Karpas-422 (cell line): ENCODE measurements at regions not wholly inside any gene's neighbourhood (a gene's known extent, or its start where the extent isn't known, plus 50 kb on each side); places are given as distances from the start of the nearest gene placed in this dataset.

Experiments
- DNase-seq: peaks from one replicate; pipeline ENCODE4 v3.0.0-alpha.2; 2015
- H2AFZ ChIP-seq: fragments of 200-600 bp; sonication (generic); 2 replicates; pipeline ENCODE4 v1.6.1; 2014; ENCODE audit warnings: antibody characterized with exemption, low read length, mixed read lengths
- H3K27ac ChIP-seq: fragments of 200-600 bp; sonication (generic); 2 replicates; pipeline ENCODE4 v1.5.1; 2014; ENCODE audit warnings: mild to moderate bottlenecking, low read length, moderate library complexity
- H3K27me3 ChIP-seq: fragments of 200-600 bp; sonication (generic); 2 replicates; pipeline ENCODE4 v1.6.1; 2014; ENCODE audit warnings: low read length, mixed read lengths
- H3K36me3 ChIP-seq: fragments of 200-600 bp; sonication (generic); 2 replicates; pipeline ENCODE4 v1.6.1; 2014; ENCODE audit warnings: low read length, mixed read lengths; ENCODE audit not compliant: insufficient read depth
- H3K4me1 ChIP-seq: fragments of 200-600 bp; sonication (generic); 2 replicates; pipeline ENCODE4 v1.6.1; 2014; ENCODE audit warnings: mild to moderate bottlenecking, low read length, mixed read lengths
- H3K4me2 ChIP-seq: fragments of 200-600 bp; sonication (generic); 2 replicates; pipeline ENCODE4 v1.6.1; 2014; ENCODE audit warnings: low read length, low read depth, mild to moderate bottlenecking; ENCODE audit not compliant: poor library complexity, severe bottlenecking
- H3K4me3 ChIP-seq: fragments of 200-600 bp; sonication (generic); 2 replicates; pipeline ENCODE4 v1.5.1; 2014; ENCODE audit warnings: mild to moderate bottlenecking, antibody characterized with exemption, low read length, mixed read lengths
- H3K79me2 ChIP-seq: fragments of 200-600 bp; sonication (generic); 2 replicates; pipeline ENCODE4 v1.6.1; 2014; ENCODE audit warnings: mild to moderate bottlenecking, low read length, mixed read lengths
- H3K9ac ChIP-seq: fragments of 200-600 bp; sonication (generic); 2 replicates; pipeline ENCODE4 v1.6.0; 2014; ENCODE audit warnings: low read length
- H3K9me2 ChIP-seq: fragments of 200-600 bp; sonication (generic), shearing (Covaris generic); replicated peaks from 2 replicates; pipeline ENCODE4 v1.6.0; 2014; ENCODE audit warnings: mild to moderate bottlenecking, low read length, moderate library complexity; ENCODE audit not compliant: insufficient read depth
- H3K9me3 ChIP-seq: fragments of 300-700, 200-600 bp; sonication (generic); 2 replicates; pipeline ENCODE4 v1.6.1; 2014; ENCODE audit warnings: low read length, mixed read lengths
- H4K20me1 ChIP-seq: fragments of 200-600 bp; sonication (generic); 2 replicates; pipeline ENCODE4 v1.6.1; 2014; ENCODE audit warnings: mild to moderate bottlenecking, antibody characterized with exemption, low read length, low read depth; ENCODE audit not compliant: insufficient read depth

DNA sequence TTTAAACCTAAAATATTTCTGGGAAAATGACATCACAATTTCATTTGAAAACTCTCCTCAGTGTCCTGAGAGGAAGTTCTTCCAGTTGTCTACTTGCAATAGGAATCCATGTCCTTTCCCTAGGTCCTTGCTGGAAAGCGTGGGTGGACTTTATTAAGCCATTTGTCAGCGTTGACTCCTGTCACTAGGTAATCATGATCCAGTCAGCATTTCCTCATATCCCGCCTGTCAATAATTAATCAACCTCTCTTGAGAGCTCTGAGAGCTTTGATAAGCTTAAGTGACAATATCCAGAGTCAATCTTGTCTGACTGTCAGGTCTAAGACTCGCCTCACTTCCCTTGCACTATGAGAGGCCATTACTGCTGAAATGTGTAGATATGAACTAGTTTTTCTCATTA is 107.2 kb upstream of the SLIT3 start:
- H3K9me2 ChIP-seq, result no peaks in the 10 kb centered on the region
- H3K79me2 ChIP-seq, result no peaks in the 10 kb centered on the region
- no peak overlapping the region for H3K9ac ChIP-seq
- no peak overlapping the region for H3K4me3 ChIP-seq
- no peak overlapping the region for H3K27ac ChIP-seq
- H3K4me1 ChIP-seq, result no peaks in the 10 kb centered on the region
- no peak for DNase-seq
- H2AFZ ChIP-seq, result no peak overlapping the region
- no peaks in the 10 kb centered on the region for H3K9me3 ChIP-seq
- no peak overlapping the region for H3K4me2 ChIP-seq
- no peaks in the 10 kb centered on the region for H3K27me3 ChIP-seq
- H4K20me1 ChIP-seq, result no peaks in the 10 kb centered on the region
- H3K36me3 ChIP-seq, result no peaks in the 10 kb centered on the region

GRCh38 chr5:169404223-169404622 is 103.3 kb upstream of the SLIT3 start:
- Histone ChIP-seq H3K9ac (no peak overlapping the region), H3K4me3 (no peak overlapping the region)

DNA sequence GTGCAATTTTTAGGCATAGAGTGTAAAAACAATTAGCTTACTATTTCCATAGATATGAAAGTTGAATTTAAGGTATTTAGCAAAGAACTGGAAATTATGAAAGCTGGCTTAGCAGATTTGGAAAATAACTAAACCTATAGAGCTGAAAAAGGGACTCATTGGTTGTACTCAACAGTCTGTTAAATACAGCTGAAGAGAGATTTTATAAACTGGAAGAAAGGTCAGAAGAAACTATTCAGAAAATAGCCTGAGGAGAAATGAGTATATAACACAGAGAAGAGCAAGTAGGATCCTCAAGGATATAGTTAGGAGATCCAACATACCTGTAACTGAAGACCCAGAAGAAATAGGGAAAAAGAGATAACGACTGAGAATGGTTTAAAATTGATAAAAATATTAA is 97.6 kb upstream of the SLIT3 start:
- no peaks in the 10 kb centered on the region for H3K27me3 ChIP-seq
- no peaks in the 10 kb centered on the region for H3K9me2 ChIP-seq
- H3K4me2 ChIP-seq, result no peak overlapping the region
- H3K79me2 ChIP-seq, result no peaks in the 10 kb centered on the region
- H3K36me3 ChIP-seq, result no peaks in the 10 kb centered on the region
- H3K4me1 ChIP-seq, result no peaks in the 10 kb centered on the region
- no peak overlapping the region for H2AFZ ChIP-seq
- no peaks in the 10 kb centered on the region for H4K20me1 ChIP-seq
- no peak for DNase-seq
- H3K4me3 ChIP-seq, result no peak overlapping the region
- no peak overlapping the region for H3K9ac ChIP-seq
- H3K9me3 ChIP-seq, result no peaks in the 10 kb centered on the region
- H3K27ac ChIP-seq, result no peak overlapping the region

More at GRCh38 chr5:169404223-169404622, 103.3 kb upstream of the SLIT3 start:
- H3K27me3 ChIP-seq, result no peaks in the 10 kb centered on the region
- no peaks in the 10 kb centered on the region for H4K20me1 ChIP-seq
- H3K4me2 ChIP-seq, result no peak overlapping the region
- no peaks in the 10 kb centered on the region for H3K79me2 ChIP-seq
- no peak overlapping the region for H3K27ac ChIP-seq
- no peaks in the 10 kb centered on the region for H3K9me3 ChIP-seq
- no peak overlapping the region for H2AFZ ChIP-seq
- no peaks in the 10 kb centered on the region for H3K4me1 ChIP-seq
- H3K9me2 ChIP-seq, result no peaks in the 10 kb centered on the region
- H3K36me3 ChIP-seq, result no peaks in the 10 kb centered on the region
- DNase-seq, result no peak

GRCh38 chr5:169395136-169395535 is 94.2 kb upstream of the SLIT3 start:
- H2AFZ ChIP-seq, result no peak overlapping the region
- H4K20me1 ChIP-seq, result no peaks in the 10 kb centered on the region
- H3K27me3 ChIP-seq, result no peaks in the 10 kb centered on the region
- H3K79me2 ChIP-seq, result no peaks in the 10 kb centered on the region
- no peak for DNase-seq
- H3K36me3 ChIP-seq, result no peaks in the 10 kb centered on the region
- H3K27ac ChIP-seq, result no peak overlapping the region
- no peak overlapping the region for H3K4me3 ChIP-seq
- no peaks in the 10 kb centered on the region for H3K9me2 ChIP-seq
- H3K9ac ChIP-seq, result no peak overlapping the region
- H3K9me3 ChIP-seq, result no peaks in the 10 kb centered on the region
- no peaks in the 10 kb centered on the region for H3K4me1 ChIP-seq
- H3K4me2 ChIP-seq, result no peak overlapping the region

DNA sequence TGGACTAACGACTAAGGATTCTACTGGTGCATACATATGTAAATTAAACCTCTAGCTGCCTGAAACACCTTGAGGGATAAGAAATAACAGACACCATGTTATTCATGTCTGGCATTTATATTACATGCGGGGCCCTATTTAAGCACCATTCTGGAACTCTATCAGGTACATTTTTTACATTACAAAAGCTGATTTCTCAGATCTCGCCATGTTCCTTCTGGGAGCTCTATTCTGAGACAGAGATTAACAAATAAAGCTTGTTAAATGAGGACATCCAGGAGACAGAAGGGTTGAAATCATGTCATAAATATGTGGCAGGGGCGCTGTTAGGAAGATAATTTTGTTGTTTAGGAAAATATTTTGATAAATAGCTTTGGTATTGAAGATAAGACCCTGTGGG is 93.4 kb upstream of the SLIT3 start:
- Histone ChIP-seq H3K4me3 (no peak overlapping the region), H4K20me1 (no peaks in the 10 kb centered on the region), H3K4me2 (no peak overlapping the region), H3K4me1 (no peaks in the 10 kb centered on the region), H3K79me2 (no peaks in the 10 kb centered on the region), H3K9me2 (no peaks in the 10 kb centered on the region), H3K27ac (no peak overlapping the region), H3K27me3 (no peaks in the 10 kb centered on the region), H3K9ac (no peak overlapping the region), H2AFZ (no peak overlapping the region), H3K36me3 (no peaks in the 10 kb centered on the region), H3K9me3 (no peaks in the 10 kb centered on the region)
- DNase-seq, result no peak

- Histone ChIP-seq H3K9me2 (no peaks in the 10 kb centered on the region), H4K20me1 (no peaks in the 10 kb centered on the region), H3K9ac (no peak overlapping the region), H3K79me2 (no peaks in the 10 kb centered on the region), H3K9me3 (no peaks in the 10 kb centered on the region), H3K4me1 (no peaks in the 10 kb centered on the region), H3K27ac (no peak overlapping the region), H3K27me3 (no peaks in the 10 kb centered on the region), H3K4me2 (no peak overlapping the region), H2AFZ (no peak overlapping the region), H3K4me3 (no peak overlapping the region), H3K36me3 (no peaks in the 10 kb centered on the region)
- no peak for DNase-seq
Measured at GRCh38 chr5:169393907-169394306, 93.0 kb upstream of the SLIT3 start.

DNA sequence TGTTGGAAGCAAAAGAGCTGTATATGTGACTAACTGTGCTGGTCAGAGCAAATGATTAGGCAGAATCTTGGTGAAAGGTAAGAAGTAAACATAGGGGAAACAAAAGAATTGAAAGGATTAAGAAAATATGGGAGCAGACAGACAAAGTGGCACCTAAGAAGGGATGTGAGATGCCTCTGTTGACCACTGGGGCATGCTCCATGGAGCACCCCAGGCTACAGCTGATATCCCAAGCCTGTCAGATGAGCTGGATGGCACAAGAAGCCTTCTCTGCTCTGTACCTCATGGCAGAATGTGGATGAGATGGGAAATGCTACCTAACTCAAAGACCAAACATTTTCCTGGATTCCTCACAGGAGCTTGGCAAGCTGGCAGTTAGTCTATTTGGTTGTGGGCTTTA is 89.3 kb upstream of the SLIT3 start:
- H3K4me2 ChIP-seq, result no peak overlapping the region
- no peaks in the 10 kb centered on the region for H3K36me3 ChIP-seq
- DNase-seq, result no peak
- H3K27ac ChIP-seq, result no peak overlapping the region
- no peak overlapping the region for H2AFZ ChIP-seq
- H3K4me3 ChIP-seq, result no peak overlapping the region
- no peaks in the 10 kb centered on the region for H3K9me3 ChIP-seq
- H4K20me1 ChIP-seq, result no peaks in the 10 kb centered on the region
- no peaks in the 10 kb centered on the region for H3K27me3 ChIP-seq
- no peaks in the 10 kb centered on the region for H3K79me2 ChIP-seq
- no peak overlapping the region for H3K9ac ChIP-seq
- no peaks in the 10 kb centered on the region for H3K4me1 ChIP-seq
- no peaks in the 10 kb centered on the region for H3K9me2 ChIP-seq

- H2AFZ ChIP-seq, result no peak overlapping the region
- H4K20me1 ChIP-seq, result no peaks in the 10 kb centered on the region
- H3K4me1 ChIP-seq, result no peaks in the 10 kb centered on the region
- no peaks in the 10 kb centered on the region for H3K27me3 ChIP-seq
- no peak overlapping the region for H3K27ac ChIP-seq
- H3K9me3 ChIP-seq, result no peaks in the 10 kb centered on the region
- no peak for DNase-seq
- H3K36me3 ChIP-seq, result no peaks in the 10 kb centered on the region
- H3K4me3 ChIP-seq, result no peak overlapping the region
- H3K79me2 ChIP-seq, result no peaks in the 10 kb centered on the region
- no peaks in the 10 kb centered on the region for H3K9me2 ChIP-seq
- H3K9ac ChIP-seq, result no peak overlapping the region
- no peak overlapping the region for H3K4me2 ChIP-seq
Measured at GRCh38 chr5:169389318-169389717, 88.4 kb upstream of the SLIT3 start.

- Histone ChIP-seq H3K79me2 (no peaks in the 10 kb centered on the region), H3K9me3 (no peaks in the 10 kb centered on the region), H2AFZ (no peak overlapping the region), H3K4me1 (no peaks in the 10 kb centered on the region), H3K4me3 (no peak overlapping the region), H3K9ac (no peak overlapping the region), H3K9me2 (no peaks in the 10 kb centered on the region), H3K36me3 (no peaks in the 10 kb centered on the region), H3K4me2 (no peak overlapping the region), H4K20me1 (no peaks in the 10 kb centered on the region), H3K27me3 (no peaks in the 10 kb centered on the region), H3K27ac (no peak overlapping the region)
- no peak for DNase-seq
Measured at GRCh38 chr5:169385636-169386035, 84.7 kb upstream of the SLIT3 start.
